AG20443 (cell line): ENCODE measurements at regions not wholly inside any gene's neighbourhood (a gene's known extent, or its start where the extent isn't known, plus 50 kb on each side); places are given as distances from the start of the nearest gene placed in this dataset.
"Not testable (repeated sequence)": the region's sequence is repeated elsewhere in the genome, so short reads cannot be mapped to it uniquely, and the experiment has no call there.

Experiments used
- DNase-seq: peaks from one replicate; pipeline ENCODE4 v3.0.0; 2012; ENCODE audit warnings: low spot score, mixed read lengths

- no peak for DNase-seq
Measured at GRCh38 chr10:23493711-23494110, 54.8 kb downstream of the OTUD1 start.

GRCh38 chr10:23496727-23497126 is 57.9 kb downstream of the OTUD1 start:
- DNase-seq: no peak

GRCh38 chr10:23499372-23500132 is 60.7 kb downstream of the OTUD1 start:
- DNase-seq: no peak

GRCh38 chr10:23505797-23506465 is 67.1 kb downstream of the OTUD1 start:
- no peak for DNase-seq

GRCh38 chr10:23512355-23513058 is 73.6 kb downstream of the OTUD1 start:
- no peak for DNase-seq

- not testable (repeated sequence) for DNase-seq
Measured at GRCh38 chr10:23513621-23514020, 74.7 kb downstream of the OTUD1 start.

GRCh38 chr10:23514321-23514720 is 75.4 kb downstream of the OTUD1 start:
- DNase-seq: no peak

- peak; percentile 48 for DNase-seq
Measured at GRCh38 chr10:23516530-23516929, 77.7 kb downstream of the OTUD1 start.

GRCh38 chr10:23517155-23517554 is 78.3 kb downstream of the OTUD1 start:
- DNase-seq: no peak

- DNase-seq: no peak
Measured at GRCh38 chr10:23521735-23522134, 82.9 kb downstream of the OTUD1 start.

GRCh38 chr10:23522345-23522744 is 83.5 kb downstream of the OTUD1 start:
- DNase-seq: no peak

GRCh38 chr10:23523251-23523650 is 84.4 kb downstream of the OTUD1 start:
- no peak for DNase-seq

- DNase-seq: peak; percentile 30
Measured at GRCh38 chr10:23525406-23525805, 86.5 kb downstream of the OTUD1 start.

- DNase-seq: no peak
Measured at GRCh38 chr10:23528419-23528818, 89.5 kb downstream of the OTUD1 start.

GRCh38 chr10:23529625-23530024 is 90.8 kb downstream of the OTUD1 start:
- DNase-seq: no peak

- DNase-seq: peak; percentile 18
Measured at GRCh38 chr10:23530079-23530478, 91.2 kb downstream of the OTUD1 start.

GRCh38 chr10:23533212-23533611 is 94.3 kb downstream of the OTUD1 start:
- DNase-seq: no peak

- no peak for DNase-seq
Measured at GRCh38 chr10:23534326-23534725, 95.5 kb downstream of the OTUD1 start.

GRCh38 chr10:23534761-23535160 is 95.9 kb downstream of the OTUD1 start:
- DNase-seq: no peak

- DNase-seq: no peak
Measured at GRCh38 chr10:23535381-23535780, 96.5 kb downstream of the OTUD1 start.

- DNase-seq: no peak
Measured at GRCh38 chr10:23538968-23539367, 100.1 kb downstream of the OTUD1 start.

GRCh38 chr10:23540401-23541030 is 101.6 kb downstream of the OTUD1 start:
- DNase-seq: no peak
